ENCODE measurements at regions not wholly inside any gene's neighbourhood (a gene's known extent, or its start where the extent isn't known, plus 50 kb on each side); places are given as distances from the start of the nearest gene placed in this dataset.
"Not testable (repeated sequence)": the region's sequence is repeated elsewhere in the genome, so short reads cannot be mapped to it uniquely, and the experiment has no call there.

GRCh38 chr17:16888413-16889087, 83.4 kb downstream of the TNFRSF13B start:
- no peak for DNase-seq (ENCODE audit: low read depth in 3 of 3)

- DNase-seq (ENCODE audit: low read depth in 3 of 3), result no peak
Observed at GRCh38 chr17:16887523-16888095, 84.3 kb downstream of the TNFRSF13B start.

- no peak for DNase-seq (ENCODE audit: low read depth in 3 of 3)
Observed at GRCh38 chr17:16886655-16887322, 85.1 kb downstream of the TNFRSF13B start.

- DNase-seq (ENCODE audit: low read depth in 3 of 3), result not testable (repeated sequence)
Observed at GRCh38 chr17:16885204-16885603, 86.7 kb downstream of the TNFRSF13B start.

- not testable (repeated sequence) for DNase-seq (ENCODE audit: low read depth in 3 of 3)
Observed at GRCh38 chr17:16882926-16883265, 89.0 kb downstream of the TNFRSF13B start.

- no peak for DNase-seq (ENCODE audit: low read depth in 3 of 3)
Observed at GRCh38 chr17:16882243-16882925, 89.5 kb downstream of the TNFRSF13B start.

GRCh38 chr17:16881239-16881924, 90.5 kb downstream of the TNFRSF13B start:
- no peak for DNase-seq (ENCODE audit: low read depth in 3 of 3)

- DNase-seq (ENCODE audit: low read depth in 3 of 3), result no peak
Observed at GRCh38 chr17:16880843-16881230, 91.1 kb downstream of the TNFRSF13B start.

- DNase-seq (ENCODE audit: low read depth in 3 of 3), result no peak
Observed at GRCh38 chr17:16880121-16880842, 91.6 kb downstream of the TNFRSF13B start.

- no peak for DNase-seq (ENCODE audit: low read depth in 3 of 3)
Observed at GRCh38 chr17:16879686-16880085, 92.2 kb downstream of the TNFRSF13B start.

GRCh38 chr17:16878606-16879005, 93.3 kb downstream of the TNFRSF13B start:
- no peak for DNase-seq (ENCODE audit: low read depth in 3 of 3)

- no peak for DNase-seq (ENCODE audit: low read depth in 3 of 3)
Observed at GRCh38 chr17:16878084-16878483, 93.8 kb downstream of the TNFRSF13B start.

- no peak for DNase-seq (ENCODE audit: low read depth in 3 of 3)
Observed at GRCh38 chr17:16877099-16877498, 94.8 kb downstream of the TNFRSF13B start.

GRCh38 chr17:16875662-16876061, 96.3 kb downstream of the TNFRSF13B start:
- DNase-seq (ENCODE audit: low read depth in 3 of 3), result no peak

GRCh38 chr17:16874216-16874615, 97.7 kb downstream of the TNFRSF13B start:
- DNase-seq (ENCODE audit: low read depth in 3 of 3), result not testable (repeated sequence)

- peak; percentile 24 to 38 (median 32) for DNase-seq (ENCODE audit: low read depth in 3 of 3)
Observed at GRCh38 chr17:16873174-16874035, 98.5 kb downstream of the TNFRSF13B start.

- DNase-seq (ENCODE audit: low read depth in 3 of 3), result no peak
Observed at GRCh38 chr17:16872351-16873173, 99.4 kb downstream of the TNFRSF13B start.

- DNase-seq (ENCODE audit: low read depth in 3 of 3), result not testable (repeated sequence)
Observed at GRCh38 chr17:16871446-16872190, 100.3 kb downstream of the TNFRSF13B start.
